ENCODE measurements at regions not wholly inside any gene's neighbourhood (a gene's known extent, or its start where the extent isn't known, plus 50 kb on each side); places are given as distances from the start of the nearest gene placed in this dataset.

DNA sequence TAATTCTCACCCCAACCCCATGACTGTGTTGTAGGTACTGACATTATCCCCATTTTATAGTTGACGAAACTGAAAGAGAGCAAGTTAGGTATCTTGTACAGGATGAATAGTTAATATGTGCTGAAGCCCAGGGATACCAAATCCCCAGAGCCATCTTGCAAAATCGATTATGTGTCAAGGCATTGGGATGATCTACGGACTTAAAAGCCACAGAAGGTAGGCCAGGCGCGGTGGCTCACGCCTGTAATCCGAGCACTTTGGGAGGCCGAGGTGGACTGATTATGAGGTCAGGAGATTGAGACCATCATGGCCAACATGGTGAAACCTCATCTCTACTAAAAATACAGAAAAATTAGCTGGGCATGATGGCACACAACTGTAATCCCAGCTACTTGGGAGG lies 242.4 kb upstream of the RHOBTB1 start:
- CTCF ChIA-PET, result no interaction called here
- POLR2A ChIA-PET (ENCODE audit: low non-redundant PET), result no interaction called here
- TF ChIP-seq, protein P1, sequence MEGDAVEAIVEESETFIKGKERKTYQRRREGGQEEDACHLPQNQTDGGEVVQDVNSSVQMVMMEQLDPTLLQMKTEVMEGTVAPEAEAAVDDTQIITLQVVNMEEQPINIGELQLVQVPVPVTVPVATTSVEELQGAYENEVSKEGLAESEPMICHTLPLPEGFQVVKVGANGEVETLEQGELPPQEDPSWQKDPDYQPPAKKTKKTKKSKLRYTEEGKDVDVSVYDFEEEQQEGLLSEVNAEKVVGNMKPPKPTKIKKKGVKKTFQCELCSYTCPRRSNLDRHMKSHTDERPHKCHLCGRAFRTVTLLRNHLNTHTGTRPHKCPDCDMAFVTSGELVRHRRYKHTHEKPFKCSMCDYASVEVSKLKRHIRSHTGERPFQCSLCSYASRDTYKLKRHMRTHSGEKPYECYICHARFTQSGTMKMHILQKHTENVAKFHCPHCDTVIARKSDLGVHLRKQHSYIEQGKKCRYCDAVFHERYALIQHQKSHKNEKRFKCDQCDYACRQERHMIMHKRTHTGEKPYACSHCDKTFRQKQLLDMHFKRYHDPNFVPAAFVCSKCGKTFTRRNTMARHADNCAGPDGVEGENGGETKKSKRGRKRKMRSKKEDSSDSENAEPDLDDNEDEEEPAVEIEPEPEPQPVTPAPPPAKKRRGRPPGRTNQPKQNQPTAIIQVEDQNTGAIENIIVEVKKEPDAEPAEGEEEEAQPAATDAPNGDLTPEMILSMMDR (conservative IDR thresholded peaks at IDR 0.05; ENCODE audit: low read depth), result no peak
- H3K27ac ChIP-seq, result no peak overlapping the region
- DNase-seq (ENCODE audit: low spot score), result no peak

DNA sequence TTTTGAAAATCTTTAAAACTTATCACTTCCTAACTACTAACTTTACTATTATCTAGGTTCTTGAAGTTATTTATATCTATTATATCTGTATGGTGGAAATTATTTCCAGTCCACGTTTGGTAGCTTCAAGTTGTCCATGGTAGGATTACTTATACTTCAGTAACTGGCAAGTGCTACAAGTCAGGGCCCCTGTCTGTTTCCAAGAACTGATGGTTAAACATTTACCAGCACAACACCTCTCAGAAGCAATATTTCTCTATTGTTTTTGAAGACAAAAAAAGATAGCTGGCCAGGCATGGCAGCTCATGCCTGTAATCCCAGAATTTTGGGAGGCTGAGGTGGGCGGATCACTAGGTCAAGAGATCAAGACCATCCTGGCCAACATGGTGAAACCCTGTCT lies 240.4 kb upstream of the RHOBTB1 start:
- POLR2A ChIA-PET (ENCODE audit: low non-redundant PET), result no interaction called here
- CTCF ChIA-PET, result no interaction called here
- no peak overlapping the region for H3K27ac ChIP-seq
- TF ChIP-seq, protein P1 (conservative IDR thresholded peaks at IDR 0.05; ENCODE audit: low read depth), result no peak
- DNase-seq (ENCODE audit: low spot score), result no peak

DNA sequence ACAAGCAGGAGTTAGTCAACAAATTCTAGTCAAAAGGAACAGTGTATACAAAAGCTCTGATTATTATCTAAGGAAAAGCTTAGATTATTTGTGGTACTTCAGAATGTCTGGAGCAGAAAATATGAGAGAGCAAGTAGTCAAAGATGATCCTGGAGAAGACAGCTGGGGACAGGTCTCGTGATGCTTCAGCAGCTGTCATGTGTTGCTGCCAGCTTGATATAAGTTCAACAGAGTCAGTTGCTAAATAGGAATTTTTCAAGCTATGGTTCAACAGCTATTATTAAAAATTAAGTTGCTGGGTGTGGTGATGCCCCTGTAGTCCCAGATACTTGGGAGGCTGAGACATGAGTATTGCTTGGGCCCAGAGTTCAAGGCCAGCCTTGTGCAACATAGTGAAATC lies 240.0 kb upstream of the RHOBTB1 start:
- CTCF ChIA-PET, result no interaction called here
- no peak for DNase-seq (ENCODE audit: low spot score)
- POLR2A ChIA-PET (ENCODE audit: low non-redundant PET), result no interaction called here
- no peak overlapping the region for H3K27ac ChIP-seq
- TF ChIP-seq, protein P1 (conservative IDR thresholded peaks at IDR 0.05; ENCODE audit: low read depth), result no peak

DNA sequence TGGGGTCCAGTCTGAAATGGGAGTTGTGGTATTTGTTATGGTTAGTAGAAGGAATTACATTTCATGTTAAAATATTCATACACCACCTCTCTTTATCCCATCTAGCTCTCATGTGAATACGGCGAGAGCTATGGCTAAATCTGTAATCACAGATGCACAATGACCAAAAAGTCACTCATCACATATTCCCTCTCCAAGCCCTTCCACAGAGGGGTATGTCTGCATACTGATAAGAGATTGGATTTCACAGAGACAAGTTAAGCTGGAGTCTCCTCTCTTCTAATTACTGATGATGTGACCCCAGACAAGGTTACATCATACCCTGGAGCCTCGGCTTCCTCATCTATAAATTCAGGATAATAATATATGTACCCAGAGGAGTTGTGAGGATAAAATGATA lies 237.8 kb upstream of the RHOBTB1 start:
- no peak overlapping the region for H3K27ac ChIP-seq
- TF ChIP-seq, protein P1 (conservative IDR thresholded peaks at IDR 0.05; ENCODE audit: low read depth), result no peak
- CTCF ChIA-PET, result interaction anchor here (1.0 kb wide), 1 partner anchor 9 kb away, joined by 3 read pairs; no protein-coding TSS in a partner anchor
- POLR2A ChIA-PET (ENCODE audit: low non-redundant PET), result no interaction called here
- DNase-seq (ENCODE audit: low spot score), result no peak

DNA sequence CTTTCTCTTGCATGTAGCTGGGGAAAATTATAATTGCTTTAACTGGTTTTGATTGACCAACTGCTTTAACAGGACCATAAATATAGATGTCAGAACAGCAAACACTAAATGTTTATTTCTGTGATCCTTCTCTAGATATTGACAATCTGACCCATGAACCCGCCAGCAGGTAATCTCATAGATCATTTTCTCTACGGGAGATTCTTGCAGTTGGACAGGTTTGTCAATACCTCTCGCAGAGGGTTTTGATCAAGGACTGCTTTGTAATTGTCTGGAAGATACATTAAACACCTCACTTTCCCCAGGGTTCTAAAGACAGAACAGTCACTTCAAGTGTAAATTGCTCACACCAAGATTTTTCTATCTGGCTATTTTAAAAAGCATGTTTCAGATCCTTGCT lies 235.8 kb upstream of the RHOBTB1 start:
- H3K27ac ChIP-seq, result no peak overlapping the region
- no peak for DNase-seq (ENCODE audit: low spot score)
- TF ChIP-seq, protein P1 (conservative IDR thresholded peaks at IDR 0.05; ENCODE audit: low read depth), result no peak
- ChIA-PET POLR2A (ENCODE audit: low non-redundant PET) (no interaction called here), CTCF (no interaction called here)

DNA sequence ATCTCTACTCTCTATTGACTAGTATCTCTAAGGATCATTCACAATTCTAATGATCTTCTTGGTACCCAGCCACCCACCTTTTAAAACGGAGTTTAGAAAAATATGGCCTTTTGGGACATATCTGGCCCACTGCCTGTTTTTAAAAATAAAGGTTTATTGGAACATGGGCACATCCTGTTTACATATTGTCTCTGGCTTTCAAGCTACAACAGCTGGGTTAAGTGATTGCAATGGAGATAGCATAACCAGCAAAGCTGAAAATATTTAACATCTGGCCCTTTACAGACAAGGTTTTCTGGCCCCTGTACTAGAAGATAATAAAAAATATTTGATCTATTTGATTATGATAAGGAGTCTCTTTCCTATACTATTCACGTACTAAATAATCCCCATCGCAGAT lies 232.4 kb upstream of the RHOBTB1 start:
- TF ChIP-seq, protein P1 (conservative IDR thresholded peaks at IDR 0.05; ENCODE audit: low read depth), result no peak
- no peak for DNase-seq (ENCODE audit: low spot score)
- no peak overlapping the region for H3K27ac ChIP-seq
- ChIA-PET POLR2A (ENCODE audit: low non-redundant PET) (no interaction called here), CTCF (no interaction called here)

DNA sequence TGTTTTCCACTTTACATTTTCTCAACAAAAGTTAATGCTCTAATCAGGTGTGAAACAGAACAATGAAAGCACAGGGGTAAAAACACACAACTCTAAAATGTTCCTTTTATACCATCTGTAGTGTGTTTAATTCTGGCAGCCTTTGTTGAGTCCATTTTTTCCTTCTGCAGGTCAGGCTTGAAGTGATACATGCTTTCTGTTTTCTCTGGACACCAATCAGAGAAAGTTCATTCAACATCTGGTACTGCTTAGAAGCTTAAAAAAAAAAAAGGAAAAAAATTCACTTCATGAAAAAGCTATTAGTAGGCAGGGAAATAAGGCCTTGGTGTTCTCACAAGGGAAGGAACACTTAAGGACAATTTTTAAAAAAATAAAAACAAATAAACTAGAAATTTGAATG lies 231.3 kb upstream of the RHOBTB1 start:
- TF ChIP-seq, protein P1 (conservative IDR thresholded peaks at IDR 0.05; ENCODE audit: low read depth), result no peak
- POLR2A ChIA-PET (ENCODE audit: low non-redundant PET), result no interaction called here
- CTCF ChIA-PET, result interaction anchor here (0.6 to 1.1 kb wide), 4 partner anchors 10 to 186 kb away, joined by 3 to 4 read pairs (median 4); no protein-coding TSS in a partner anchor
- H3K27ac ChIP-seq, result no peak overlapping the region
- DNase-seq (ENCODE audit: low spot score), result no peak

Measured in RWPE1 (cell line).